HUES64 (cell line): ENCODE measurements at regions not wholly inside any gene's neighbourhood (a gene's known extent, or its start where the extent isn't known, plus 50 kb on each side); places are given as distances from the start of the nearest gene placed in this dataset.

ENCODE experiments used
- H3K27ac ChIP-seq: 2 replicates; pipeline ENCODE4 v1.7.0; 2013; ENCODE audit warnings: low read depth, low read length, inconsistent platforms
- H3K27me3 ChIP-seq: 2 replicates; pipeline ENCODE4 v1.6.1; 2013; ENCODE audit warnings: mild to moderate bottlenecking, low read length; ENCODE audit not compliant: insufficient read depth
- H3K36me3 ChIP-seq: 2 replicates; pipeline ENCODE4 v1.6.1; 2013; ENCODE audit warnings: mild to moderate bottlenecking, low read length; ENCODE audit not compliant: insufficient read depth
- H3K4me1 ChIP-seq: 2 replicates; pipeline ENCODE4 v1.6.1; 2013; ENCODE audit warnings: mild to moderate bottlenecking, low read length, moderate library complexity; ENCODE audit not compliant: insufficient read depth
- H3K4me3 ChIP-seq: 2 replicates; pipeline ENCODE4 v1.5.1; 2013; ENCODE audit warnings: mild to moderate bottlenecking, low read length, moderate library complexity
- H3K9ac ChIP-seq: 2 replicates; pipeline ENCODE4 v1.6.1; 2013; ENCODE audit warnings: mild to moderate bottlenecking, low read depth, low read length
- H3K9me3 ChIP-seq: 2 replicates; pipeline ENCODE4 v1.6.1; 2013; ENCODE audit warnings: low read depth, low read length; ENCODE audit not compliant: insufficient read depth
- WGBS: fragments of 150-250, 120-280 bp; methylation state at CpG from one replicate; pipeline ENCODE4 v1.1.7; 2013; ENCODE audit warnings: missing lambda C conversion rate; 5-methylcytosine and 5-hydroxymethylcytosine counted together

GRCh38 chr6:8240301-8240700, 138.0 kb upstream of the EEF1E1 start:
- Histone ChIP-seq H3K27me3 (no peaks in the 10 kb centered on the region), H3K4me1 (peaks cover 27% of the 10 kb centered on the region), H3K36me3 (no peaks in the 10 kb centered on the region), H3K9me3 (no peaks in the 10 kb centered on the region), H3K27ac (no peak overlapping the region), H3K9ac (no peak overlapping the region), H3K4me3 (no peak overlapping the region)
- WGBS: 97% methylated on average over 7 of the region's 7 CpGs

- Histone ChIP-seq H3K36me3 (no peaks in the 10 kb centered on the region), H3K9me3 (no peaks in the 10 kb centered on the region), H3K4me3 (no peak overlapping the region), H3K9ac (no peak overlapping the region), H3K27ac (no peak overlapping the region), H3K27me3 (no peaks in the 10 kb centered on the region), H3K4me1 (peaks cover 27% of the 10 kb centered on the region)
- 78% methylated on average over 8 of the region's 10 CpGs for WGBS
These were observed 136.7 kb upstream of the EEF1E1 start for GRCh38 chr6:8238773-8239683.

GRCh38 chr6:8237668-8238067, 135.3 kb upstream of the EEF1E1 start:
- H3K36me3 ChIP-seq: no peaks in the 10 kb centered on the region
- 94% methylated on average over 2 of the region's 3 CpGs for WGBS

DNA sequence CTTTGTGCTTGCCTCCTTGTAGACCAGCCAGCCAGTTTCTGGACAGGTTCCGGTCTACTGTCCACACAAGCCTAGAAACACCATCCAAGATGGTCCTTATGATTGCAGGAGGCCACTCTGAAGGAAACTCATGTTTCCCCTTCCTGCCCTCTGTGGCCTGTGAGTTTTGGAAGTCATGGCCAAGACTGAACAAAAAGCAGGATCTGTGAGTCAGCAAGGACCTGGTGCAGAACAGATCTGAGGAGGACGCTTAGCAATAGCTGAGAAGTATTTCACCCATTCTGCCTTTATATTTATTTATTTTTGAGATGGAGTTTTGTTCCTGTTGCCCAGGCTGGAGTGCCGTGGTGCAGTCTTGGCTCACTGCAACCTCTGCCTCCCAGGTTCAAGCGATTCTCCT, 134.6 kb upstream of the EEF1E1 start:
- Histone ChIP-seq H3K4me1 (peaks cover 13% of the 10 kb centered on the region), H3K4me3 (no peak overlapping the region), H3K27me3 (no peaks in the 10 kb centered on the region), H3K36me3 (no peaks in the 10 kb centered on the region), H3K9me3 (no peaks in the 10 kb centered on the region), H3K27ac (no peak overlapping the region), H3K9ac (no peak overlapping the region)
- WGBS: 77% methylated on average over 4 of the region's 4 CpGs

More at GRCh38 chr6:8237668-8238067, 135.3 kb upstream of the EEF1E1 start:
- Histone ChIP-seq H3K4me1 (peaks cover 16% of the 10 kb centered on the region), H3K9me3 (no peaks in the 10 kb centered on the region), H3K27me3 (no peaks in the 10 kb centered on the region), H3K4me3 (no peak overlapping the region), H3K27ac (no peak overlapping the region), H3K9ac (no peak overlapping the region)

DNA sequence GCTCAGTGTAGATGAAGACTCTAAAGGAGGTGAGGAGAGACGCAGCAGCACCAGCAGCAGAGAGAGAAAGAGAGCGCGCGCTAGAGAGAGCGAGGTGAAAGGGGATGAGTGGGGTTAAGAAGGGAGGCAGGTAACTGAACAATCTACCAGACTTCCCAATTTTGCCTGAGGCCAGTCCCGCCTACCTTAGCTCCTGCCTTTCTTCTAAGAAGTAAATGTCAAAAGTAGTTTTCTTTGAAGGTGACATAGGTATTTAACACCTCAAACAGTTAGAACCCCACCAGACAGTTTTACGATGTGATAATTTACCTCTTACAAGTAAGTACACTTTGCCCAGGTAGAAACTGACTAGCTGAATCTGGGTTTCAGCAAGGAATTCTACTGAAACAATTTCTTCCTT, 132.0 kb upstream of the EEF1E1 start:
- Histone ChIP-seq H3K9ac (no peak overlapping the region), H3K27ac (no peak overlapping the region), H3K4me3 (no peak overlapping the region), H3K36me3 (no peaks in the 10 kb centered on the region), H3K27me3 (no peaks in the 10 kb centered on the region), H3K4me1 (peaks cover 14% of the 10 kb centered on the region; the same call in 1 of the 2 replicates), H3K9me3 (no peaks in the 10 kb centered on the region)
- WGBS: 81% methylated on average over 6 of the region's 7 CpGs

DNA sequence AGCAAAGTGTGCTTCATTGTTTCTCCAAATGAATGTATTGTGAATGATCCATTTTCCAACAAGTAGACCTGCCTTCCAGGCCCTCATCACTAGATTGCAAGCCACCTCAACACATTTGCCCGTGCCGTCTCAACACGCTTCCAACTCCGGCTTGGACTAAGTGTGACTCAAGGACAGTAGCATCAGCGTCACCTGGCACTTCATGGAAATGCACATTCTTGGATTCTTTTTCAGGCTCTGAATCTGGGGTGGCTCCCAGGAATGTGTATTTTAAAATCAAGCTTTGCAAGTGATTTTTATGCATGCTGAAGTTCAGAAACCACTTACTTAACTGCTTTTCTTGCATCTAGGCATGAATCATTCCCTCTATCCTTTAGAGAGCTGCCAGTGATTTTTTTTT, 129.6 kb upstream of the EEF1E1 start:
- H3K27me3 ChIP-seq: no peaks in the 10 kb centered on the region
- H3K4me3 ChIP-seq: no peak overlapping the region
- no peak overlapping the region for H3K9ac ChIP-seq
- H3K4me1 ChIP-seq: peaks cover 11% of the 10 kb centered on the region; the same call in 1 of the 2 replicates
- no peaks in the 10 kb centered on the region for H3K9me3 ChIP-seq
- H3K36me3 ChIP-seq: no peaks in the 10 kb centered on the region
- H3K27ac ChIP-seq: no peak overlapping the region
- 84% methylated on average over 5 of the region's 5 CpGs for WGBS

GRCh38 chr6:8229915-8230756, 127.8 kb upstream of the EEF1E1 start:
- WGBS: 63% methylated on average over 8 of the region's 8 CpGs
- H3K9me3 ChIP-seq: no peaks in the 10 kb centered on the region
- H3K27ac ChIP-seq: no peak overlapping the region
- H3K9ac ChIP-seq: no peak overlapping the region
- H3K27me3 ChIP-seq: no peaks in the 10 kb centered on the region
- H3K4me3 ChIP-seq: no peak overlapping the region
- peaks cover 11% of the 10 kb centered on the region; the same call in 1 of the 2 replicates for H3K4me1 ChIP-seq
- no peaks in the 10 kb centered on the region for H3K36me3 ChIP-seq

GRCh38 chr6:8225113-8225512, 122.8 kb upstream of the EEF1E1 start:
- H3K4me3 ChIP-seq: no peak overlapping the region
- no peaks in the 10 kb centered on the region for H3K9me3 ChIP-seq
- WGBS: 84% methylated on average over 4 of the region's 5 CpGs

DNA sequence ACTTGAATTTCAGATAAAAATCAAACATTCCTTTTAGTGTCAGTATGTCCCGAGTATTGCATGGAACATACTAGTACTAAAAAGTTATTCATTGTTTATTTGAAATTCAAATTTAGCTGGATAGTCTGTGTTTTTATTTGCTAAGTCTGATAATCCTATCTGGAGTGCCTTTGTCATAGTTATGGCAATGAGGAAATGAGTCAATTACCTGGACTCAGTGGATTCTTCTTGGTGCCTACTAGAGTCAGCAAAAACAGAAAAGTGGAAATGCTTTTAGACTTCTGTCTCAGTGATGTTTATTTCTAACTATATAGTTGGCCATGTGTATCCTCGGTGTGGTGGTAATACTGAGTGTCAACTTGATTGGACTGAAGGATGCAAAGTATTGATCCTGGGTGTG, 121.3 kb upstream of the EEF1E1 start:
- Histone ChIP-seq H3K9ac (no peak overlapping the region), H3K27ac (no peak overlapping the region), H3K4me3 (no peak overlapping the region), H3K4me1 (peaks cover 5% of the 10 kb centered on the region; the same call in 1 of the 2 replicates), H3K9me3 (no peaks in the 10 kb centered on the region), H3K27me3 (no peaks in the 10 kb centered on the region), H3K36me3 (no peaks in the 10 kb centered on the region)
- 87% methylated on average over 2 of the region's 2 CpGs for WGBS

More at GRCh38 chr6:8225113-8225512, 122.8 kb upstream of the EEF1E1 start:
- Histone ChIP-seq H3K27ac (no peak overlapping the region), H3K36me3 (no peaks in the 10 kb centered on the region), H3K9ac (no peak overlapping the region), H3K4me1 (peaks cover 7% of the 10 kb centered on the region; the same call in 1 of the 2 replicates), H3K27me3 (no peaks in the 10 kb centered on the region)

- no CpG with 5 or more reads among the region's 3 CpGs for WGBS
- Histone ChIP-seq H3K36me3 (no peaks in the 10 kb centered on the region), H3K9me3 (no peaks in the 10 kb centered on the region), H3K27me3 (no peaks in the 10 kb centered on the region), H3K27ac (no peak overlapping the region), H3K4me3 (no peak overlapping the region), H3K9ac (no peak overlapping the region), H3K4me1 (peaks cover 5% of the 10 kb centered on the region)
These were observed 117.1 kb upstream of the EEF1E1 start for GRCh38 chr6:8219352-8219943.

DNA sequence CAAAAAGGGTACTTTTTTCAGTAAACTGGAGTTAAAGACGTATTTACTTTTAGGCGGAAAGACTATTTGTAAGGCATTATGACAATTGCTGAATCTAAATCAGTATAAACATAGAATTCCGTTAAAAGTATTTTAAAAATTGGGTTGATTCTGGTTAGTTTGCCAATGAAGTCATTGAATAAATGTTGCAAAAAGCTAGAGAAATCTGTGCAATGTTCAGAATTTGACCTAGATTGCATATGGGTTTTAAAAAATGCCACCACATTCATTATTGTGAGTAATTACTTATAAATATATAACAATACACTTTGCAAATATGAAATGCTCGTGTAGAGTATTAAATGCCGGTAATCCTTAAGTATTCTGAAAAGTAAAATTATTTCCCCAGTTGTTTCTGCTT, 116.5 kb upstream of the EEF1E1 start:
- no peaks in the 10 kb centered on the region for H3K9me3 ChIP-seq
- 81% methylated on average over 5 of the region's 5 CpGs for WGBS
- H3K36me3 ChIP-seq: no peaks in the 10 kb centered on the region
- peaks cover 5% of the 10 kb centered on the region for H3K4me1 ChIP-seq
- no peak overlapping the region for H3K9ac ChIP-seq
- H3K4me3 ChIP-seq: no peak overlapping the region
- no peak overlapping the region for H3K27ac ChIP-seq
- H3K27me3 ChIP-seq: no peaks in the 10 kb centered on the region
